ENCODE measurements at regions not wholly inside any gene's neighbourhood (a gene's known extent, or its start where the extent isn't known, plus 50 kb on each side); places are given as distances from the start of the nearest gene placed in this dataset.

DNA sequence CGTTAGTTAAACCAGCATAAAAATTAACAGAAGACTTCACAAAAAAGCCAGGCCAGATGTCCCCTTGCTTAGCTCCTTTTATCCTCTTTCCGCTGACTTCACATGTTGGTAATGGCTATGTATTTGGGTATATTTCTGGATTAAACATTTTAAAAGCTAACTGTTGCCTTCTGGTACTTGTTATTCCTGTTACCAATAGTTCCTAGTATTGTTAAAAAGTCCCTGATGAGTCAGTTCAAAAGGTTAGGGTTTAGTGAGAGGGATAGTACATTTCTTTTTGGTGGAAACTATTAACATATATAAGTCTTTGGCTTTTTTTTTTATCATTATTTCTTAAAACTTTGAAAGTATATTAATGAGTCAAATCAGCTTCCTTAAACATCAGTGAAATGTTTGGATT, 103.2 kb upstream of the ELL2 start:
- TF ChIP-seq, protein P1, sequence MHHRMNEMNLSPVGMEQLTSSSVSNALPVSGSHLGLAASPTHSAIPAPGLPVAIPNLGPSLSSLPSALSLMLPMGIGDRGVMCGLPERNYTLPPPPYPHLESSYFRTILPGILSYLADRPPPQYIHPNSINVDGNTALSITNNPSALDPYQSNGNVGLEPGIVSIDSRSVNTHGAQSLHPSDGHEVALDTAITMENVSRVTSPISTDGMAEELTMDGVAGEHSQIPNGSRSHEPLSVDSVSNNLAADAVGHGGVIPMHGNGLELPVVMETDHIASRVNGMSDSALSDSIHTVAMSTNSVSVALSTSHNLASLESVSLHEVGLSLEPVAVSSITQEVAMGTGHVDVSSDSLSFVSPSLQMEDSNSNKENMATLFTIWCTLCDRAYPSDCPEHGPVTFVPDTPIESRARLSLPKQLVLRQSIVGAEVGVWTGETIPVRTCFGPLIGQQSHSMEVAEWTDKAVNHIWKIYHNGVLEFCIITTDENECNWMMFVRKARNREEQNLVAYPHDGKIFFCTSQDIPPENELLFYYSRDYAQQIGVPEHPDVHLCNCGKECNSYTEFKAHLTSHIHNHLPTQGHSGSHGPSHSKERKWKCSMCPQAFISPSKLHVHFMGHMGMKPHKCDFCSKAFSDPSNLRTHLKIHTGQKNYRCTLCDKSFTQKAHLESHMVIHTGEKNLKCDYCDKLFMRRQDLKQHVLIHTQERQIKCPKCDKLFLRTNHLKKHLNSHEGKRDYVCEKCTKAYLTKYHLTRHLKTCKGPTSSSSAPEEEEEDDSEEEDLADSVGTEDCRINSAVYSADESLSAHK (tag by site-specific recombination; IDR thresholded peaks at IDR 0.05), result no peak
- TF ChIP-seq, protein P2, sequence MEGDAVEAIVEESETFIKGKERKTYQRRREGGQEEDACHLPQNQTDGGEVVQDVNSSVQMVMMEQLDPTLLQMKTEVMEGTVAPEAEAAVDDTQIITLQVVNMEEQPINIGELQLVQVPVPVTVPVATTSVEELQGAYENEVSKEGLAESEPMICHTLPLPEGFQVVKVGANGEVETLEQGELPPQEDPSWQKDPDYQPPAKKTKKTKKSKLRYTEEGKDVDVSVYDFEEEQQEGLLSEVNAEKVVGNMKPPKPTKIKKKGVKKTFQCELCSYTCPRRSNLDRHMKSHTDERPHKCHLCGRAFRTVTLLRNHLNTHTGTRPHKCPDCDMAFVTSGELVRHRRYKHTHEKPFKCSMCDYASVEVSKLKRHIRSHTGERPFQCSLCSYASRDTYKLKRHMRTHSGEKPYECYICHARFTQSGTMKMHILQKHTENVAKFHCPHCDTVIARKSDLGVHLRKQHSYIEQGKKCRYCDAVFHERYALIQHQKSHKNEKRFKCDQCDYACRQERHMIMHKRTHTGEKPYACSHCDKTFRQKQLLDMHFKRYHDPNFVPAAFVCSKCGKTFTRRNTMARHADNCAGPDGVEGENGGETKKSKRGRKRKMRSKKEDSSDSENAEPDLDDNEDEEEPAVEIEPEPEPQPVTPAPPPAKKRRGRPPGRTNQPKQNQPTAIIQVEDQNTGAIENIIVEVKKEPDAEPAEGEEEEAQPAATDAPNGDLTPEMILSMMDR (tag by site-specific recombination; IDR thresholded peaks at IDR 0.05), result no peak
- TF ChIP-seq, protein P3, sequence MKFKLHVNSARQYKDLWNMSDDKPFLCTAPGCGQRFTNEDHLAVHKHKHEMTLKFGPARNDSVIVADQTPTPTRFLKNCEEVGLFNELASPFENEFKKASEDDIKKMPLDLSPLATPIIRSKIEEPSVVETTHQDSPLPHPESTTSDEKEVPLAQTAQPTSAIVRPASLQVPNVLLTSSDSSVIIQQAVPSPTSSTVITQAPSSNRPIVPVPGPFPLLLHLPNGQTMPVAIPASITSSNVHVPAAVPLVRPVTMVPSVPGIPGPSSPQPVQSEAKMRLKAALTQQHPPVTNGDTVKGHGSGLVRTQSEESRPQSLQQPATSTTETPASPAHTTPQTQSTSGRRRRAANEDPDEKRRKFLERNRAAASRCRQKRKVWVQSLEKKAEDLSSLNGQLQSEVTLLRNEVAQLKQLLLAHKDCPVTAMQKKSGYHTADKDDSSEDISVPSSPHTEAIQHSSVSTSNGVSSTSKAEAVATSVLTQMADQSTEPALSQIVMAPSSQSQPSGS (tag by site-specific recombination; IDR thresholded peaks at IDR 0.05; ENCODE audit: low read depth), result no peak
- TF ChIP-seq ZNF335 (tag by site-specific recombination; conservative IDR thresholded peaks at IDR 0.05) (no peak), ZNF571 (tag by site-specific recombination; IDR thresholded peaks at IDR 0.05) (no peak), MYNN (tag by site-specific recombination; IDR thresholded peaks at IDR 0.05; ENCODE audit: borderline replicate concordance) (no peak), ZNF623 (tag by site-specific recombination; IDR thresholded peaks at IDR 0.05) (no peak)
- TF ChIP-seq, protein P4, sequence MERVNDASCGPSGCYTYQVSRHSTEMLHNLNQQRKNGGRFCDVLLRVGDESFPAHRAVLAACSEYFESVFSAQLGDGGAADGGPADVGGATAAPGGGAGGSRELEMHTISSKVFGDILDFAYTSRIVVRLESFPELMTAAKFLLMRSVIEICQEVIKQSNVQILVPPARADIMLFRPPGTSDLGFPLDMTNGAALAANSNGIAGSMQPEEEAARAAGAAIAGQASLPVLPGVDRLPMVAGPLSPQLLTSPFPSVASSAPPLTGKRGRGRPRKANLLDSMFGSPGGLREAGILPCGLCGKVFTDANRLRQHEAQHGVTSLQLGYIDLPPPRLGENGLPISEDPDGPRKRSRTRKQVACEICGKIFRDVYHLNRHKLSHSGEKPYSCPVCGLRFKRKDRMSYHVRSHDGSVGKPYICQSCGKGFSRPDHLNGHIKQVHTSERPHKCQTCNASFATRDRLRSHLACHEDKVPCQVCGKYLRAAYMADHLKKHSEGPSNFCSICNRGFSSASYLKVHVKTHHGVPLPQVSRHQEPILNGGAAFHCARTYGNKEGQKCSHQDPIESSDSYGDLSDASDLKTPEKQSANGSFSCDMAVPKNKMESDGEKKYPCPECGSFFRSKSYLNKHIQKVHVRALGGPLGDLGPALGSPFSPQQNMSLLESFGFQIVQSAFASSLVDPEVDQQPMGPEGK (tag by site-specific recombination; IDR thresholded peaks at IDR 0.05), result no peak
